Epithelial cell of proximal tubule (primary cell): ENCODE measurements at regions not wholly inside any gene's neighbourhood (a gene's known extent, or its start where the extent isn't known, plus 50 kb on each side); places are given as distances from the start of the nearest gene placed in this dataset.

Experiments
- DNase-seq: peaks from one replicate; pipeline ENCODE4 v3.0.0-alpha.2; 2011; ENCODE audit warnings: low read depth
- H3K4me3 ChIP-seq: 2 replicates; pipeline ENCODE4 v1.5.1; 2011; ENCODE audit warnings: low read depth, mild to moderate bottlenecking, low read length
- CTCF ChIP-seq: conservative IDR thresholded peaks from 2 replicates; pipeline ENCODE4 v1.5.1; 2012; ENCODE audit warnings: low read depth, mild to moderate bottlenecking, low read length

GRCh38 chr17:71828182-71828596, 292.6 kb upstream of the SOX9 start:
- H3K4me3 ChIP-seq = no peak overlapping the region
- no peak for TF ChIP-seq CTCF
- DNase-seq = no peak

GRCh38 chr17:71830866-71831265, 290.0 kb upstream of the SOX9 start:
- no peak for TF ChIP-seq CTCF
- DNase-seq = no peak

GRCh38 chr17:71842986-71843385, 277.8 kb upstream of the SOX9 start:
- no peak for TF ChIP-seq CTCF
- no peak for DNase-seq
- H3K4me3 ChIP-seq = no peak overlapping the region

More at GRCh38 chr17:71830866-71831265, 290.0 kb upstream of the SOX9 start:
- H3K4me3 ChIP-seq = no peak overlapping the region

- no peak for DNase-seq
- H3K4me3 ChIP-seq = no peak overlapping the region
- no peak for TF ChIP-seq CTCF
These were observed 275.5 kb upstream of the SOX9 start for GRCh38 chr17:71845337-71845736.

GRCh38 chr17:71846561-71847110, 274.2 kb upstream of the SOX9 start:
- no peak for TF ChIP-seq CTCF
- H3K4me3 ChIP-seq = no peak overlapping the region

GRCh38 chr17:71849783-71850768, 270.7 kb upstream of the SOX9 start:
- H3K4me3 ChIP-seq = no peak overlapping the region
- DNase-seq = peak; percentile 37
- TF ChIP-seq CTCF = no peak

More at GRCh38 chr17:71846561-71847110, 274.2 kb upstream of the SOX9 start:
- peak; percentile 16 for DNase-seq
